Glomerular visceral epithelial cell (primary cell): ENCODE measurements at regions not wholly inside any gene's neighbourhood (a gene's known extent, or its start where the extent isn't known, plus 50 kb on each side); places are given as distances from the start of the nearest gene placed in this dataset.
"Not testable (repeated sequence)": the region's sequence is repeated elsewhere in the genome, so short reads cannot be mapped to it uniquely, and the experiment has no call there.

Source experiments
- DNase-seq: peaks from one replicate; pipeline ENCODE4 v3.0.0-alpha.2; 2016; ENCODE audit errors: extremely low spot score

GRCh38 chr13:94902722-94903407 is 190.5 kb upstream of the SOX21 start:
- no peak for DNase-seq

- no peak for DNase-seq
Observed at GRCh38 chr13:94901070-94901469, 188.7 kb upstream of the SOX21 start.

- DNase-seq: no peak
Observed at GRCh38 chr13:94896719-94897317, 184.5 kb upstream of the SOX21 start.

GRCh38 chr13:94896238-94896637 is 183.9 kb upstream of the SOX21 start:
- no peak for DNase-seq

GRCh38 chr13:94886191-94886590 is 173.8 kb upstream of the SOX21 start:
- DNase-seq: no peak

- DNase-seq: no peak
Observed at GRCh38 chr13:94880463-94880862, 168.1 kb upstream of the SOX21 start.

GRCh38 chr13:94878602-94879165 is 166.3 kb upstream of the SOX21 start:
- DNase-seq: no peak

GRCh38 chr13:94864474-94864873 is 152.1 kb upstream of the SOX21 start:
- no peak for DNase-seq

GRCh38 chr13:94860981-94861407 is 148.6 kb upstream of the SOX21 start:
- DNase-seq: no peak

- DNase-seq: no peak
Observed at GRCh38 chr13:94859811-94860210, 147.5 kb upstream of the SOX21 start.

- DNase-seq: no peak
Observed at GRCh38 chr13:94859278-94859691, 146.9 kb upstream of the SOX21 start.

- no peak for DNase-seq
Observed at GRCh38 chr13:94858856-94859255, 146.5 kb upstream of the SOX21 start.

- no peak for DNase-seq
Observed at GRCh38 chr13:94854688-94855087, 142.3 kb upstream of the SOX21 start.

- no peak for DNase-seq
Observed at GRCh38 chr13:94851576-94851975, 139.2 kb upstream of the SOX21 start.

GRCh38 chr13:94849254-94849653 is 136.9 kb upstream of the SOX21 start:
- DNase-seq: no peak

GRCh38 chr13:94842901-94843300 is 130.6 kb upstream of the SOX21 start:
- DNase-seq: no peak

GRCh38 chr13:94837056-94837455 is 124.7 kb upstream of the SOX21 start:
- DNase-seq: not testable (repeated sequence)

GRCh38 chr13:94829837-94830365 is 117.6 kb upstream of the SOX21 start:
- no peak for DNase-seq

GRCh38 chr13:94829185-94829836 is 117.0 kb upstream of the SOX21 start:
- no peak for DNase-seq

- no peak for DNase-seq
Observed at GRCh38 chr13:94827566-94827965, 115.2 kb upstream of the SOX21 start.

- no peak for DNase-seq
Observed at GRCh38 chr13:94825507-94825906, 113.2 kb upstream of the SOX21 start.

- DNase-seq: no peak
Observed at GRCh38 chr13:94824601-94825000, 112.3 kb upstream of the SOX21 start.

- no peak for DNase-seq
Observed at GRCh38 chr13:94822356-94822755, 110.0 kb upstream of the SOX21 start.
